HUDEP-2 (cell line): ENCODE measurements at regions not wholly inside any gene's neighbourhood (a gene's known extent, or its start where the extent isn't known, plus 50 kb on each side); places are given as distances from the start of the nearest gene placed in this dataset.
A peak's percentile ranks its signal among the peaks of the same experiment; 100 is the strongest.

ENCODE experiments used
- DNase-seq, 76 experiments: peaks; one replicate each; lab custom pipeline; 2025; ENCODE audit not compliant: unreplicated experiment in 76 of 76; lab: John Stamatoyannopoulos, UW

DNA sequence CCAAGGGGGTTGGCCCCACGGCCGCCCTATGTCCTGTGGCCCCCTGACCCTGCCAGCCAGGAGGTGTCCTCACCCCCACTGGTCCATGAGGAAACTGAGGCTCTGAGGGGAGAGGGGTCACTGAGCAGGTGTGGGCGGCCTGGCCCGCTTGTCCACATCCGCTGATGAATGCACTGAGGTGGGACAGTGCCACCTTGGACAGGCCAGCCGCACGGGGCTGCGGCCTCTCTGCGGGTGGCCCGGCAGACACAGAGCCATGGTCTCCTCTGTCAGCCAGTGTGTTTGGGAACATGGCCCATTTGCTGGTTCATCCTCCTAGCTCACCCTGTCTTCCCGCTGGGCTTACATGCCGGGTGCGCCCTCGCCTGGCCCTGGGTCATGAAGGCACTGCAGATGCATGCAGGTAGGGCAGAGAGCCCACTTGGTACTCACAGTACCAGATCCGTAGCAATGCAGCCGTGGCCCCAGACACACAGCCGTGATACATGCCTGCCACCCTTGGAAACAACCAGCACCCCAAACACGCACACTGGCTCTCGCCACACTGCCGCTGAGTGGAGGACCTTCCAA, 93.9 kb downstream of the ENGASE start:
- DNase-seq = peak in 1 of 76 experiments; percentile 7

DNA sequence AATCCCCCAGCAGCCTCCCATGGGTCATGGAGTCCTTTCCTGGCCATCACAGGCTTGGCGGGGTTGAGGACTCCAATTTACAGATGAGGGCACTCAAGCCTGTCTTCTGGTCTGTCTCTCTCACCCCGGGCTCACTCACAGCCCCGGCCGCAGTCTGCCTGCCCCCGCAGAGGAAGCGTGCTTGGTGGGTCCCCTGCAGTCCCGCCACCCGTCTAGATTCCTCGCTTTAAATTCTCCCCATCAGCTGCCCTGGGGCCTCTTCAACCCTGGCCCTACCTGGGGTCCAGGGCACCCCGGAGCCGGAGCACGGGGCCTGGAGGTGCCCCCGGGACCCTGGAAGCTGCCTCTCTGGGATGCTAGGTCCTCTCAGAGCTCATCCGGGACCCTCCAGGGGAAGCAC, 92.9 kb downstream of the ENGASE start:
- DNase-seq = no peak

DNA sequence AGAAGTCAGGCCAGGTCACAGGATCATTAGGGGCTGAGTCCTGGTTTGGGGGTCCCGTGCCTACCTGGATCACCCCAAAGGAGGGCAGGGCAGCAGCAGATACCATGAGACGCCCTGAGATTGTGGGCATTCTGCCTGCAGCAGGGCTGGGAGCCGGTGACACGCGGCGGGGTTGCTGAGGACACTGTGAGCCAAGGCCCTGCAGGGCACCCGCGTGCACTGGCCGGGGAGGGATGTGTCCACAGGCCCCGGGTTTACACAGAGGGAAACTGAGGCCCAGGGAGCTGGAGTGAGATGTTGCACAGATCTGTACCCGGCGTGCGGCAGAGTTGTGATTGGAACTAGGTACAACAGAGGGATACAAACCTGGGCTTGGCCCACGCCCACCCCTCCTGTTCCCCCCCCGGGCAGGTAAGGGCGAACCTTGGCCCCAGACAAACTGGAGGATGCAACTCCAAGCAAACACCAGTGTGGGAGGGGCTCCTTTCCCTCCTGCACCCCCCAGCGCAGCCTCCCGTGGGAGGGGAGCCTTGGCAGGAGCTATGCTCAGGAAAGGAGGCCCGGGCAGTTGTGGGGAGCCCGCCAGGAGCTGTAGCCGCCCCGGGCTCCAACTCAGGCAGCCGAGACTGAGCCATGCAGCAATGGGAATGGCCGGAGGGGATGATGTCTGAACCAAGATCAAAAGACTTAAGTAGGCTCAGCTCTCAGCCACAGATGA, 91.3 kb downstream of the ENGASE start:
- no peak for DNase-seq

DNA sequence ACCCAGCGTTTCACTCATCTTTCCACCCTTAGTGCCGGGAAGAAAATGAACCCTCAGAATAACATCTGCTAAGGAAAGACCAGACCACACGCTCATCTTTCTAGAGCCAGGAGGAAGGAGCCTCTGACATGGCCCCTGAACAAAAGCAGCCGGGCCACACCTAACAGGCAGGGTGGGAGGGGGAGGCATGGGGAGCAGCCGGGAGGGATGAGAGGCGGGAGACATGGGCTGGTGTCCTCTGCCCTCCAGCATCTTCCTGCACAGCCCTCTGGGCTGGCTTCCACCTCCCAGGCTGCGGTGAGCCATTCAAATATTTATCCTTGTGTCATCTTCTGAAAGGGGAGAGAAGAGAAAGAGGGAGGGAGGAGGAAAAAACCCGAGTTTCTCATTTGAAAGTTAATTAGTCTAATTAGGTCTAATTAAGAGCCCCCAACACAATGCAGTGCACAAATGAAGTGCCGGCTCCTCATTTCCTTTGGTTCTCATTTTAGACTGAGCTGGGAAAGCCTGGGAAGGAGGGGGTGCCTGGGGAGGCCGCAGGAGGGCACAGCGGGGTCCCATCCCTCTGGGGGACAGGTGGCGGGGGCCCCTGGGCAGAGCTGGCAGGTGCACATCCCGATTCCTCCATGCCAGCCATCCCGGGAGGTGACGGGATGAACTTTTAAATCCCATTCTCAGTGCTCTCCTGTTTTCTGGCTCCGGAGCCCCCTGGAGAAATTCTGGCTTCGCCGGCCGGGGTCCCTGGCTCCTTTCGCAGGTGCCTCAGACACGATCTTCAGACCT, 90.5 kb downstream of the ENGASE start:
- no peak for DNase-seq

DNA sequence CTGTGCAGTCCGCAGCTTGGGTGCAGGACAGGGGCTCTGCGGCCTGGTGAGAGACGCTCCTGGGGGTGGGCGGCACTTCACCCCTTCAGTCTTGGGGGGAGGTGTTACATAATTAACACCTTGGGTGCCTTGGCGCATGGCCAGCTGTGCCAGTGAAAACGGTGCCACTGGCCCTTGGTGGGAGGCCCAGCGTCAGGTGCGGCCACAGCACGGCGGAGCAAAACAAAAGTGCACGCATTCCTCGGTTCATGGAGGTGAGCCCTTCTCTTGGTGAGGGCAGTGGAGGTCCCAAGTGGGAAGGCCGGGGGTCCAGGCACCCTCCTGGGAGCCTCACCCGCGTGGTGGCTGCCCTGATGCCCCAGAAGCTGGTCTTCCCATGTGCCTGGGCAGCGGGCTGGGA, 89.8 kb downstream of the ENGASE start:
- no peak for DNase-seq

DNA sequence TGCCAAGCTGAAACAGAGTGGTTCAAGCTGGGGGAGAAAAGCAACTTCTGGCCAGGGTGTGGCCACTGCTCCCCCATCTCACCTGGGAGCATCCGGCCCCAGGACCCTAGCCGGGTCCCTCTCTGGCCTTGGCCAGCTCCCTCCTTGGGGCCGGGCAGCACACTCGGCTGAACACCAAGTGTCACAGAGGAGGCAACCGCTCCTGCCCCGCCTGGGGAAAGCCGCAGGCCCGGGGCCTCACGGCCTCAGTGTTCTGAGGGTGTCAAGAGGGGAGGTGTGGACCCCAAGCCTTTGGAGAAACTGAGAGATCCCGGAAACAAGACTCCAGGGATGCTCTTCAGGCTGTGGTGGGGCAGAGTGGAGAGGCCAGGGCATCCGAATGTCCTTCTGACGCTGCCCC, 88.4 kb downstream of the ENGASE start:
- DNase-seq = no peak

DNA sequence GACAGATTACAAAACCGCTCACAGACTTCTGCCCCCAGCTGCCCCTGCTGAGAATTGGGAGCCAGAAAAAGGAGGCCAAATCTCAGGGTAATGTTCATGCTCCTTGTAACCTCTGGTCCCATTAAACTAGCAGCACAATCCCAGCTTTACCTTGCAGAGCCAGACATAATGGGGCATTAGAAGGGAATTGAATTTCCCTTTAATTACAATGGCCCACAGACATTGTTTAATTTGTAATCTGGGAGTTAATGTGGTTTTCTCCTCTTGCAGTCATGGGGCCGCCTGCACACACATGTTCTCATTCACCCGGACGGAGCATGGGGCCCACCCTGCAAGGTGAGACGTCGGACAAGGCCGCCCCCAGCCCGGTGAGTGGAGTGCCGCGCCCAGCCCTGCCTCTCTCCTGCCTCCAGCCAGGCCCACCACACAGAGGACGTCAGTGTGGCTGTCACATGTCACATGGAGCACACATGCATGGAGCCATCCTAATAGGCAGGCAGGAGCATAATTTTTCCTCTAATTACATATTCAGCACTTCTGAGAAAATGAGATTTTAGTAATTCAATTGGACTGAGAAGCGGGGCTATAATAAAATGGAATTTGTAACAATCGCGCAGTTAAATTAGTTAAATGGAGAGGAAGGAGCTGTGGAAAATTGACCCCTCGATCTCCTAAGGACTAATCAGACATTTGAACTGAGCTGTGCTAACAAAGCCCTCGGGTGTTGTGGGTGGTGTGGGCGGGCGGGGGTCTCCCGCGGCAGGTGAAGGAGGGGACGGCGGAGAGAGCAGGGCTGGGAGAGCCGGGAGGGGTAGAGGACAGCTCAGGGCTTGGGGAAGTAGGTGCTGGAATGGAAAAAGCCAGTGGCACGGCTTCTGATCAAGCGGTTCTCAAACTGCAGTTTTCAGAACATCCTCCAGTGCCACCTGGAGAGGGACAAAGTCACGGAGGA, 87.7 kb downstream of the ENGASE start:
- no peak for DNase-seq

DNA sequence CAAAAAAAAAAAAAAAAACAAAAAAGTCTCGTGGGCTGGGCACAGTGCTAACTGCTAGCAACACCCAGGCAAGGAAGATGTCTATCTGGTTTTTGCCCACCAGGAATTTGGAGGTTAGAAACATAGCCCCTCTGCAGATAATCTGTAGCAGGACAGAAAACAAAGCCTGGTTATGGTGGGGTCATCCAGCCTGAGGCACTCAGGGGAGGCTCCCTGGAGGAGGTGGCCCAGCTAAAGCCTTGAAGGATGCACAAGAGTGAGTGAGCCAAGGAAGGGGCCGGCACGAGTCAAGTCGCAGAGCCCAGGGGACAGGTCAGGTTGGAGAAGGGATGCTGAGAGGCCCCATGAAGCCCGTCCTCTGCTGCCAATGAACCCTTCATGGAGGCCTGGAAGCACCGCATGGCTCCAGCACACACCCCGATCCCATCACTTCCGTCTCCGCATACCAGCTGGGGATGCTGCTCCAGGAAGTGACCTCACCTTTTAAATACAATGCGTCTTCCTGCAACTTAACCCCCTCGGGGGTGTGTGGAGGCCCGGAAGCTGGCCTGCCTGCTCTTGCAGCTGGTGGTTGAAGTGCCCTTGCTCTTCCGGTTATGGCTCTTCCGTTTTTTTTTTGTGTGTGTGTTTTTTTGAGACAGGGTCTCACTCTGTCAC, 86.5 kb downstream of the ENGASE start:
- no peak for DNase-seq

DNA sequence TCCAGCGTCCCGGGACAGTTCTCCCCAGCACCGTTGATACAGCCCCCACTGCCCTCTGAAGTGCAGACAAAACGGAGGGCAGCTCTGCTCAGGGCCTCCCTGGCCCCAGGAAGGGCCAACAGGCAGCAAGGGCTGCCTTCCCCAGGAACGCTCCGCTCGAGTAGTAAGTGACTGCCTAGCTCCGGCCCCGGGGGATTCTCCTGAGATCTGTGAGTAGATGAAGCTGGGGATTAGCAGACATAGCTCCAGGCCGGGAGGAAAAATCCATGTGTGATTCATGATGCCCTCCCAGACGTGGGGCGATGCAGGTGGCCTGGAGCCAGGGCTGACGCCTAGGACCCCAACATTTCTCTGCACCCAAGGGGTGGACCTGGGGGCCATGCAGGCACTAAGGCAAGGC, 85.3 kb downstream of the ENGASE start:
- no peak for DNase-seq

DNA sequence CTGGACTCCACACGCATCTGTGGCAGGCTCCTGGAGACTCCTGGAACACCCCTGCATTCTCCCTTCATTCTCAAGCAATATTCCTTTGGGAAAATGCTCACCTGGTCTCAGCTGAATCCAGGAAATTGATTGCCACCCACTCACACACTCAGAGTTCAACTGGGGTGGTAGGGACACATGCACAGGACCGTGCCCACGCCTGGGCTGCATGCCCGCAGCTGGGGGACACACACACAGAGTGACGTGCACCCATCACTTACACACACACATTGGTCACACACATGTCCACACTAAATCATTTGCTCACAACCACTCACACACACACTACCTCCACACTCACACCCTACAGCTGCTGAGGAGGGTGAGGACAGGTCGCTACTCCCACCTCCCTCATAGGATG, 84.8 kb downstream of the ENGASE start:
- DNase-seq = no peak

DNA sequence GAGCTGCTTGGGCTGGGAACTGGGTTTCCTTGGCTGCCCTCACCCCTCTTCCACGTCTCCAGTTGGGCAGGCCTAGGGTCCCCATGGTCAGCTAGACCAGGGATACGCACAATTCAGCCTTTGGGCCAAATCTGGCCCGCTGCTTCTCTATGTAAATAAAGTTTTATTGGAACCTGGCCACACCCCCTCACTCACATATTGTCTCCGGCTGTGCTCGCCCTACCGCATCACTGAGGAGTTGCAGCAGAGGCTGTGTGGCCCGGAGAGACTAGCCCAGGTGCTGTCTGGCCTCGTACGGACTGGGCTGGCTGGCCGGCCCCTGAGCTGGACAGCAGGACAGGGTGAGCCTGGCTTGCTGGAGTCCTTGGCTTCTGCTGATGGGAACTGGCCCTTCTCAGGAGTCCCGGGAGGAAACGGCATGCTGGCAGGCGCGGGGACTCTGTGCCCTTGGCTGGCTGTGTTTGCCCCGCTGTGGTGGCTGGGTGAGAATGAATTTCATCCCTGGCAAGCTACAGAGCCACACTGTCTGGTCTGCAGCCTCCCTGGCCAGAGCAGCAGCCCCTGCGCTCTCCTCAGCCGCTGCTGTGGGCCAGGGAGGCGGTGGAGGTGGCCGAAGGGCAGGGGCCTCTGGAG, 82.0 kb downstream of the ENGASE start:
- DNase-seq = no peak

DNA sequence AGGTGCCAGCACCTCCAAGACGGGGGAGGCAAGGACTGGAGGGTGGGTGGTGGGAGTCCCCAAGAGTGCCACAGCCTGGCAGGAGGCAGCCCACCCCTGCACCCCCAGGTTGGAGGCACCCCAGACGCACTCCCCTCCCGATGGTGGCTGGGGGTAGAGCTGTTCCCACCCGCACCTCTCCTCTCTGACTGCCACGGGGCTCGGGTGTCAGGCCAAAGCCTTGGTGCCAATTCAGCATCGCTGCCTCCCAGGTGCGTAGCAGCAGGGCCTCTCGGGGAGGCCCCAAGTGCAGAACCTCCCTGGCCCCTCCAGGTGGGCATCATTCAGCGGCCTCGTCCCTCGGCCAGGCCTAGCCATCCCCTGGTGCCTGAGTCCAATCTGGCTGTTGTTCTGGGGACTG, 81.1 kb downstream of the ENGASE start:
- no peak for DNase-seq

DNA sequence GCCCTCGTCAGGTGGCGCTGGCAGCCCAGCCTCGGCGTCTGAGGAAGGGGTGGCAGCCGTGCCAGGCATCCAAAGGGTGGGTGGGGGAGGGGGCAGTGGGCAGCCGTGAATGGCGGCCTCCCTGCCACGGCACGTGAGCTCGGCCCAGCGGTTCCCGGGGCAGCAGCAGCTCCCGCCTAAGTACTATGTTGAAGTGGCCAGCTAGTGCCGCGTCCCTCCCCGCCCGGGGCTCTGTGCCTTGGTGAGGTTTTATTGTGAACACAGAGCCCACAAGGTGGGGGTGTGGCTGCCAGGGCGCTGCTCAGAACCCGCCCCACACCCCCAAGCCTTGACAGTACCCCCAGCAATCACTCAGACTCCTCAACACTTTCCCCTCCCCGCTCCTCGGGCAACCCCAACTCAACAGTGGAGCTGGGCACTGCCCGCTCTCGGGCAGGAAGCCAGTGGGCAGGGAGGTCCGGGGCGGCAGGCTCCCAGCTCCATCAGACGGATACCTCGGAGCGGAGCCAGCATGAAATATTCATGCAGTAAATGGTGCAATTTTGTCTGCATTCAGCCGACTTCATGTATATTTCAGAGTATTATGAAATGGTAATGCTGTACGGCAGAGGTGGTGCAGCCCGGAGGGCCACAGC, 80.4 kb downstream of the ENGASE start:
- no peak for DNase-seq

DNA sequence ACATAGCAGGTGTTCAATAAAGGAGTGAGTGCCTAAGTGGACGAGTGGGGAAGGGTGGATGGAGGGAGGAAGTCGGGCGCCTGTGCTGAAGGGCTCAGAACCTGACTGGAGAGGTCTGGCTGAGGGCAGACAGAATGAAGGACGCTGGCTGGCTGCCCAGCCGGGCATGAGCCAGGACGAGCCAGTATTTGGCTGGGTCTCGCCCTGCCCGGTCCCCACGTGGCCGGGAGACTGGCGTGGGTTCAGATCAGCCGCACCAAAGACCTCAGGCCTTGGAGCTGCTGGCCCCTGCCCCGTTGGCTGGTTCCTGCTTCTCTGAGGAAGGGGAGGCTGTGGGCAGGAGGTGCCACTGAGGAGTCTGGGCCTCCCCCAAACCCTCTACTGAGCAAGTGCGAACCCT, 79.8 kb downstream of the ENGASE start:
- no peak for DNase-seq

DNA sequence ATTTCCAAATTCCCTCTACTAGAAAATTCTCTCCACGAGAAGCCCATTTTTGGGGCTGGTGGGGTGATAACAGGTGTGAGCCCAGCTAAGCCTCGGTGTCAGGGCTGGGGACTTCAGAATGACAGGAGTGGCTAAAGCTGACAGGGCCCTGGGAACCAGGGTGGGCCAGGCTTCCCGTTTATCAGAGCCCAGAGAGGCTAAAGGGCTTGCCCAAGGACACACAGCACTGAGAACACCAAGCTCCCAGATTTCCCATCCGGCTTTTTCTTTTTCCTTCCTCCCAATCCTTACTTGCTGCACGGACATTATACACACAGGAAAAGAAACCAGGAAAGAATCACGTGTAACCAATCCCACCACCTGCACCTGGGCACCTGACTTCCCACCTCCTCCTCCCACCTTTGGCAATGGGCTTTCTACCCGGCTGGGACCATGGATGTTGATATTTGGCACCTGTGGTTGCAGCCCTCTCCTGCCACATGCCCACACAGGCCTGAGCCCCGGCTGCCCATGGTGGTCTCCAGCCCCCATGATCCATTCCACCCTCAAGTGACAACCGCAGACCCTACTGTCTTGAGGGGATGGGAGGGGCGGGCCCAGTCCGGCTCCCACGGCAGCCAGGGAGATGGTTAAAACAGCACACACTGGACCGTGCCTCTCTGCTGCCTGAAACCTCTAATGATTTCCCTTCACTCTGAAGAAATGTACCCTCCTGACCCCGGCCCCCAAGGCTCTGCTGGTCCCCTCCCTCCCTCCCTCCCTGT, 78.9 kb downstream of the ENGASE start:
- no peak for DNase-seq

DNA sequence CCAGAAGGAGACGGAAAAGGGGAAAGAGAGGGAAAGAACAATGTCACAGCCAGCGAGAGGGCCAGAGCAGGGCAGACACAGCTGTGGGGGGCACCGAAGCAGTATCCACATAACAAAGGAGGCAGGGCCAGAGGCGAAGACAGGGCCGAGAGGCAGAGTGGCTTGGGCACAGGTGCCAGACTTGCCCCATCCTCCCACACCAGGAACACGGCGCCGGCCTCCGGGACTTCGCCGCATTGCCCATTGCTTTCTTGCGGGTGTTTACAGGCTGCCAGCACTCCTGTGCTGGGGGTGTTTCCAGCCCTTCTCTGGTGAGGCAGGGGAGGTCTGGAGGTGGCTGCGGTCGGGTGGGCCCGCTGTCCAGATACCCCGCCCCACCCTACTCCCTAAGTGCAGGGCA, 78.0 kb downstream of the ENGASE start:
- DNase-seq = no peak

DNA sequence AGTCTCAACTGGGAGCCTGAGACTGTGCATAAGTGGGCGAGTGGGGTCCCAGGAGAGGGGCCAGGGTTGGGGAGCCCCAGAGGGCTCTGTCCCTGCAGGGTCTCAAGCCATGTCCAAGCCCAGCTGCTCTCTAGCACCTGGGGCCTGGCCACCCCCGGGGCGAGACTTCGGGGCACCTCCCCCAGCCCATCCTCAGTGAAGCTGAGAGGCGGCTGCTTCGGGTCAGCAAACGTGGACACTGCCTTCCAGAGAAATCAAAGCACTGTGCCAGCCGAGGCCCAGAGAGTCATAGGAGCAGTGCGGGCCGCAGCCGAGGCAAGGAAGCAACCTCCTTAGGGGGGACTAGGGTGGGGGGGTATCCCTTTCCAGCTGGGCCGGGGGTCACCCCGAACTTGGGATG, 77.5 kb downstream of the ENGASE start:
- DNase-seq = no peak

DNA sequence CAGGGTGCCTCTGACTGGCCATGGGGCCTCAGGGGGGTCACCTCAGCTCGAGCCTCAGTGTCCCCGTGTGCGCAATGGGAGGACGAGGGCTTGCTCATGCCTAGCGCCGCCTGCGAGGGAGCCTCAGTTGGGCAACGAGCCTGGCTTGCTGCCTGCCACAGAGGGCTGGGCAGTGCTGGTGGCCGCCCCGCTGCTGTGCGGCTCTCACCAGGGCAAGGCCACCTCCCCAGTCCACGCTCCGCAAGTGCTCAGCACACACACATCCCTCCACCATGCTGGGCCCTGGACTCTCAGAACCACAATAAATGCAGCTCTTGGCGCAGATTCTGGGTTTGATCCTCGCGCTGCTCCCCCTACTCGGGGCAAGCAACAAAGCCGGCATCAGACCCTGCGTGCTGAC, 76.2 kb downstream of the ENGASE start:
- DNase-seq = no peak
